Panc1 (cell line): ENCODE measurements at regions not wholly inside any gene's neighbourhood (a gene's known extent, or its start where the extent isn't known, plus 50 kb on each side); places are given as distances from the start of the nearest gene placed in this dataset.

Experiments used
- ATAC-seq: fragments of 200-7000 bp; cut with Tn5 transposase; 2 replicates; pipeline ENCODE4 v1.9.1; 2020; ENCODE audit warnings: mild to moderate bottlenecking, moderate library complexity
- BruUV-seq: library from RNA; stranded (reverse); fragments of 400-500 nt; replicated peaks from 2 replicates; lab custom pipeline; 2021; lab: Mats Ljungman, UMichigan
- CTCF ChIA-PET: fragments of 300-600 bp; sonication (Branson Sonifier 250); formaldehyde crosslinking; loops from one replicate; lab custom pipeline; 2022; ENCODE audit warnings: antibody characterized with exemption; lab: Charles Lee
- POLR2A ChIA-PET: fragments of 300-600 bp; sonication (Branson Sonifier 250); formaldehyde crosslinking; loops from one replicate; lab custom pipeline; 2022; ENCODE audit warnings: antibody characterized with exemption; lab: Charles Lee
- DNase-seq: peaks from one replicate; pipeline ENCODE4 v3.0.0-alpha.2; 2010; ENCODE audit warnings: low read depth, low spot score
- H3K27ac ChIP-seq: 2 replicates; pipeline ENCODE4 v1.5.1; 2011; ENCODE audit warnings: mild to moderate bottlenecking, low read length, inconsistent platforms
- H3K27me3 ChIP-seq: fragments of 200-500 bp; sonication (Bioruptor generic); 2 replicates; pipeline ENCODE4 v1.6.0; 2014; ENCODE audit warnings: low read length, inconsistent platforms; ENCODE audit not compliant: control insufficient read depth, insufficient read depth
- H3K36me3 ChIP-seq: fragments of 200-500 bp; sonication (Bioruptor generic); 2 replicates; pipeline ENCODE4 v1.5.1; 2014; ENCODE audit warnings: inconsistent platforms, mild to moderate bottlenecking, low read length, moderate library complexity; ENCODE audit not compliant: control insufficient read depth, insufficient read depth
- H3K4me1 ChIP-seq: 2 replicates; pipeline ENCODE4 v1.5.1; 2011; ENCODE audit warnings: inconsistent platforms, mild to moderate bottlenecking, low read length, moderate library complexity; ENCODE audit not compliant: control insufficient read depth, insufficient read depth
- H3K4me3 ChIP-seq, 2 experiments: 2 replicates each; pipeline ENCODE4 v1.5.1; 2011 to 2012; ENCODE audit warnings: low read depth in 2 of 2, low read length in 2 of 2, mild to moderate bottlenecking in 2 of 2, inconsistent platforms in 1 of 2, moderate library complexity in 1 of 2
- H3K9me3 ChIP-seq: fragments of 200-500 bp; sonication (Bioruptor generic); 2 replicates; pipeline ENCODE4 v1.5.1; 2014; ENCODE audit warnings: low read depth, mild to moderate bottlenecking, inconsistent platforms, low read length, moderate library complexity; ENCODE audit not compliant: control insufficient read depth, insufficient read depth
- POLR2AphosphoS5 ChIP-seq: IDR thresholded peaks from 2 replicates; pipeline ENCODE4 v1.6.1; 2012; ENCODE audit warnings: mild to moderate bottlenecking, low read depth, low read length, moderate library complexity
- SIN3A ChIP-seq: IDR thresholded peaks from 2 replicates; pipeline ENCODE4 v1.6.1; 2012; ENCODE audit warnings: low read depth, mild to moderate bottlenecking, low read length, moderate library complexity, borderline replicate concordance; ENCODE audit not compliant: insufficient read depth
- TCF7L2 ChIP-seq: IDR thresholded peaks from 2 replicates; pipeline ENCODE4 v1.6.1; 2011; ENCODE audit warnings: mild to moderate bottlenecking, low read depth, low read length, inconsistent platforms
- in situ Hi-C: cut with HindIII; loops from 2 replicates; pipeline ENCODE4 v1.10.0; 2016; ENCODE audit warnings: low sequenced_read_pairs, low pct_unique_long_range_greater_than_20kb
- intact Hi-C: fragments of 100-400 bp; cut with micrococcal nuclease; formaldehyde crosslinking; loops from one replicate; pipeline ENCODE4 v1.10.0; 2022; ENCODE audit not compliant: unreplicated experiment
- TF ChIP-seq, protein P1 (sequence below), 2 experiments: IDR thresholded peaks; 2 replicates each; pipeline ENCODE4 v1.6.1; 2011 to 2012; ENCODE audit warnings: low read depth in 2 of 2, control low read depth in 1 of 2, low read length in 1 of 2, mild to moderate bottlenecking in 1 of 2, moderate library complexity in 1 of 2; ENCODE audit not compliant: insufficient read depth in 1 of 2
- TF ChIP-seq, protein P2 (sequence below): fragments of 450-650 bp; IDR thresholded peaks from 2 replicates; pipeline ENCODE4 v1.5.1; 2017; ENCODE audit warnings: mild to moderate bottlenecking

DNA sequence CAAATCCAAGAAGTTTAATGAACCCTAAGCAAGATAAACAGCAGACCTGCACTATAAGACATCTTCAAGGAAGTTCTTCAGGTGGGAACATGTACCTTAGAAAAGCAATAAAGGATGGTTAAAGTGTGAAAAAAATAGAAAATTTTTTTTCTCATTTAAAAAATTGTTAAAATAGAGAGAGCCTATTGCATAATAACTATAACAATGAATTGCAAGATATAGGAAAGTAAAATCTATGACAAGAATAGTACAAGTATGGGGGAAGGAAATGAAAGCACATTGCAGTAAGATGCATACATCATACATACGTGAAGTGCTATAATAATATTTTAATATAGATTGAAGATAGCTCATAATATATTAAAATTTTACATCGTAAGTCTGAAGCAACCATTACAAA is 310.1 kb upstream of the KCNMB2 start:
- DNase-seq (no peak), ATAC-seq (no peak)
- Histone ChIP-seq H3K36me3 (no peaks in the 10 kb centered on the region), H3K27ac (no peak overlapping the region), H3K4me1 (no peaks in the 10 kb centered on the region), H3K27me3 (no peaks in the 10 kb centered on the region), H3K9me3 (no peaks in the 10 kb centered on the region), H3K4me3 (no peak overlapping the region)
- BruUV-seq, result no TSS peak
- intact Hi-C loops, result no loop called here
- ChIA-PET CTCF (no interaction called here), POLR2A (no interaction called here)
- in situ Hi-C loops, result no loop called here
- TF ChIP-seq, protein P1, sequence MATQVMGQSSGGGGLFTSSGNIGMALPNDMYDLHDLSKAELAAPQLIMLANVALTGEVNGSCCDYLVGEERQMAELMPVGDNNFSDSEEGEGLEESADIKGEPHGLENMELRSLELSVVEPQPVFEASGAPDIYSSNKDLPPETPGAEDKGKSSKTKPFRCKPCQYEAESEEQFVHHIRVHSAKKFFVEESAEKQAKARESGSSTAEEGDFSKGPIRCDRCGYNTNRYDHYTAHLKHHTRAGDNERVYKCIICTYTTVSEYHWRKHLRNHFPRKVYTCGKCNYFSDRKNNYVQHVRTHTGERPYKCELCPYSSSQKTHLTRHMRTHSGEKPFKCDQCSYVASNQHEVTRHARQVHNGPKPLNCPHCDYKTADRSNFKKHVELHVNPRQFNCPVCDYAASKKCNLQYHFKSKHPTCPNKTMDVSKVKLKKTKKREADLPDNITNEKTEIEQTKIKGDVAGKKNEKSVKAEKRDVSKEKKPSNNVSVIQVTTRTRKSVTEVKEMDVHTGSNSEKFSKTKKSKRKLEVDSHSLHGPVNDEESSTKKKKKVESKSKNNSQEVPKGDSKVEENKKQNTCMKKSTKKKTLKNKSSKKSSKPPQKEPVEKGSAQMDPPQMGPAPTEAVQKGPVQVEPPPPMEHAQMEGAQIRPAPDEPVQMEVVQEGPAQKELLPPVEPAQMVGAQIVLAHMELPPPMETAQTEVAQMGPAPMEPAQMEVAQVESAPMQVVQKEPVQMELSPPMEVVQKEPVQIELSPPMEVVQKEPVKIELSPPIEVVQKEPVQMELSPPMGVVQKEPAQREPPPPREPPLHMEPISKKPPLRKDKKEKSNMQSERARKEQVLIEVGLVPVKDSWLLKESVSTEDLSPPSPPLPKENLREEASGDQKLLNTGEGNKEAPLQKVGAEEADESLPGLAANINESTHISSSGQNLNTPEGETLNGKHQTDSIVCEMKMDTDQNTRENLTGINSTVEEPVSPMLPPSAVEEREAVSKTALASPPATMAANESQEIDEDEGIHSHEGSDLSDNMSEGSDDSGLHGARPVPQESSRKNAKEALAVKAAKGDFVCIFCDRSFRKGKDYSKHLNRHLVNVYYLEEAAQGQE (IDR thresholded peaks at IDR 0.05; ENCODE audit: insufficient read depth in 1 of 2, low read depth in 2 of 2, low read length in 1 of 2), result no peak
- TF ChIP-seq TCF7L2, result no peak
- TF ChIP-seq, protein P2, sequence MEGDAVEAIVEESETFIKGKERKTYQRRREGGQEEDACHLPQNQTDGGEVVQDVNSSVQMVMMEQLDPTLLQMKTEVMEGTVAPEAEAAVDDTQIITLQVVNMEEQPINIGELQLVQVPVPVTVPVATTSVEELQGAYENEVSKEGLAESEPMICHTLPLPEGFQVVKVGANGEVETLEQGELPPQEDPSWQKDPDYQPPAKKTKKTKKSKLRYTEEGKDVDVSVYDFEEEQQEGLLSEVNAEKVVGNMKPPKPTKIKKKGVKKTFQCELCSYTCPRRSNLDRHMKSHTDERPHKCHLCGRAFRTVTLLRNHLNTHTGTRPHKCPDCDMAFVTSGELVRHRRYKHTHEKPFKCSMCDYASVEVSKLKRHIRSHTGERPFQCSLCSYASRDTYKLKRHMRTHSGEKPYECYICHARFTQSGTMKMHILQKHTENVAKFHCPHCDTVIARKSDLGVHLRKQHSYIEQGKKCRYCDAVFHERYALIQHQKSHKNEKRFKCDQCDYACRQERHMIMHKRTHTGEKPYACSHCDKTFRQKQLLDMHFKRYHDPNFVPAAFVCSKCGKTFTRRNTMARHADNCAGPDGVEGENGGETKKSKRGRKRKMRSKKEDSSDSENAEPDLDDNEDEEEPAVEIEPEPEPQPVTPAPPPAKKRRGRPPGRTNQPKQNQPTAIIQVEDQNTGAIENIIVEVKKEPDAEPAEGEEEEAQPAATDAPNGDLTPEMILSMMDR, result no peak
- TF ChIP-seq POLR2AphosphoS5, result no peak

DNA sequence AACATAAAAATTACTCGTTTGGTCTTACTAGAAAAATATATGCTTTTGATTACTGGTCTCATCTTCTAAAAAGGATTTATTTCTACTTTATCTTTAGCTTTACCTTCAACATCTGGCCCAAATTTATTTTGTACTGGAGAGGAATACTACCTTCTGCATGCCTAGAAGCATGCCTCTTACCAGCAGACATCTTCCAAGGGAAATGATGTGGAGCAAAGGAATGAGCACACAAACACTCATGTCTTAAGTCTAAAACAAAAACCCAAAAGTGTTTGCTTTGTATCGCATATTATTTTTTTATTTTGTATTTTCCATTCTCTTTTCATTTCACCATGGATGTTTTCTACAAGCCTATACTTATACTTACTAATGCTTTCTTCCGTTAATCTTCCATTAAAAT is 304.6 kb upstream of the KCNMB2 start:
- no peaks in the 10 kb centered on the region for H3K9me3 ChIP-seq
- no TSS peak for BruUV-seq
- POLR2A ChIA-PET, result no interaction called here
- H3K27me3 ChIP-seq, result no peaks in the 10 kb centered on the region
- CTCF ChIA-PET, result no interaction called here
- H3K36me3 ChIP-seq, result no peaks in the 10 kb centered on the region
- H3K4me3 ChIP-seq, result no peak overlapping the region
- in situ Hi-C loops (no loop called here), intact Hi-C loops (no loop called here)
- ATAC-seq, result no peak
- H3K27ac ChIP-seq, result no peak overlapping the region
- TF ChIP-seq TCF7L2, result no peak
- TF ChIP-seq, protein P1 (IDR thresholded peaks at IDR 0.05; ENCODE audit: insufficient read depth in 1 of 2, low read depth in 2 of 2, low read length in 1 of 2), result no peak
- no peak for TF ChIP-seq POLR2AphosphoS5
- TF ChIP-seq, protein P2, result no peak
- TF ChIP-seq SIN3A, result no peak
- DNase-seq, result no peak
- no peaks in the 10 kb centered on the region for H3K4me1 ChIP-seq
